Activated T-helper 2 cell treated with anti-CD3 and anti-CD28 coated beads, Interferon-gamma antibody, Interleukin-2, Interleukin-4, amounts not matched to agents 10 μg/mL and 5 μg/mL and 100 μg/mL, durations not matched to agents 14 hours and 24 hours and 36 hours (primary cell): ENCODE measurements at regions not wholly inside any gene's neighbourhood (a gene's known extent, or its start where the extent isn't known, plus 50 kb on each side); places are given as distances from the start of the nearest gene placed in this dataset.
A peak's percentile ranks its signal among the peaks of the same experiment; 100 is the strongest.

Experiments used
- DNase-seq: peaks from one replicate; pipeline ENCODE4 v3.0.0; 2021; ENCODE audit warnings: low spot score
- H3K27ac Mint-ChIP-seq: one replicate; pipeline ENCODE4 v1.8.0; 2021; ENCODE audit warnings: mixed read lengths
- H3K27me3 Mint-ChIP-seq: one replicate; pipeline ENCODE4 v1.8.0; 2021; ENCODE audit warnings: low read depth, mixed read lengths
- H3K36me3 Mint-ChIP-seq: one replicate; pipeline ENCODE4 v1.8.0; 2021; ENCODE audit warnings: low read depth, mixed read lengths
- H3K4me1 Mint-ChIP-seq: one replicate; pipeline ENCODE4 v1.8.0; 2021; ENCODE audit warnings: low read depth, mixed read lengths
- H3K4me3 Mint-ChIP-seq: one replicate; pipeline ENCODE4 v1.8.0; 2021; ENCODE audit warnings: low read depth, mild to moderate bottlenecking, moderate library complexity, mixed read lengths
- H3K9me3 Mint-ChIP-seq: one replicate; pipeline ENCODE4 v1.8.0; 2021; ENCODE audit warnings: mixed read lengths
- intact Hi-C: fragments of 100-400 bp; cut with micrococcal nuclease; formaldehyde crosslinking; loops from one replicate; pipeline ENCODE4 v1.15.1; 2023

GRCh38 chr6:14676977-14677781 lies 559.6 kb downstream of the CD83 start:
- Mint-ChIP-seq H3K4me3 (no peak overlapping the region), H3K27me3 (no peaks in the 10 kb centered on the region), H3K4me1 (peaks cover 32% of the 10 kb centered on the region), H3K36me3 (peaks cover under 1% of the 10 kb centered on the region), H3K9me3 (no peaks in the 10 kb centered on the region), H3K27ac (peak overlapping the region; percentile 16)
- intact Hi-C loops, result no loop called here
- DNase-seq, result no peak

- peaks cover 3% of the 10 kb centered on the region for H3K36me3 Mint-ChIP-seq
- no peaks in the 10 kb centered on the region for H3K9me3 Mint-ChIP-seq
- peaks cover 11% of the 10 kb centered on the region for H3K4me1 Mint-ChIP-seq
- no peaks in the 10 kb centered on the region for H3K27me3 Mint-ChIP-seq
- no peak overlapping the region for H3K27ac Mint-ChIP-seq
- intact Hi-C loops, result no loop called here
- H3K4me3 Mint-ChIP-seq, result no peak overlapping the region
- DNase-seq, result no peak
Measured at GRCh38 chr6:14681699-14682487, 564.0 kb upstream of the JARID2 start.

- H3K9me3 Mint-ChIP-seq, result no peaks in the 10 kb centered on the region
- peaks cover 9% of the 10 kb centered on the region for H3K4me1 Mint-ChIP-seq
- H3K27ac Mint-ChIP-seq, result no peak overlapping the region
- no peak for DNase-seq
- intact Hi-C loops, result no loop called here
- peaks cover 3% of the 10 kb centered on the region for H3K36me3 Mint-ChIP-seq
- no peak overlapping the region for H3K4me3 Mint-ChIP-seq
- no peaks in the 10 kb centered on the region for H3K27me3 Mint-ChIP-seq
Measured at GRCh38 chr6:14682812-14683211, 563.1 kb upstream of the JARID2 start.

- Mint-ChIP-seq H3K4me3 (no peak overlapping the region), H3K27ac (no peak overlapping the region), H3K36me3 (no peaks in the 10 kb centered on the region), H3K27me3 (no peaks in the 10 kb centered on the region), H3K4me1 (no peaks in the 10 kb centered on the region), H3K9me3 (no peaks in the 10 kb centered on the region)
- intact Hi-C loops, result no loop called here
- no peak for DNase-seq
Measured at GRCh38 chr6:14689639-14690038, 556.2 kb upstream of the JARID2 start.

- intact Hi-C loops, result no loop called here
- no peak for DNase-seq
- Mint-ChIP-seq H3K4me1 (no peaks in the 10 kb centered on the region), H3K9me3 (no peaks in the 10 kb centered on the region), H3K4me3 (no peak overlapping the region), H3K27me3 (no peaks in the 10 kb centered on the region), H3K36me3 (no peaks in the 10 kb centered on the region), H3K27ac (no peak overlapping the region)
Measured at GRCh38 chr6:14690120-14691056, 555.5 kb upstream of the JARID2 start.

GRCh38 chr6:14692208-14692607 lies 553.7 kb upstream of the JARID2 start:
- intact Hi-C loops, result no loop called here
- H3K36me3 Mint-ChIP-seq, result no peaks in the 10 kb centered on the region
- H3K9me3 Mint-ChIP-seq, result no peaks in the 10 kb centered on the region
- H3K27me3 Mint-ChIP-seq, result no peaks in the 10 kb centered on the region
- H3K4me3 Mint-ChIP-seq, result no peak overlapping the region
- DNase-seq, result no peak
- H3K4me1 Mint-ChIP-seq, result no peaks in the 10 kb centered on the region
- no peak overlapping the region for H3K27ac Mint-ChIP-seq

GRCh38 chr6:14693301-14694192 lies 552.3 kb upstream of the JARID2 start:
- Mint-ChIP-seq H3K9me3 (no peaks in the 10 kb centered on the region), H3K4me1 (no peaks in the 10 kb centered on the region), H3K36me3 (no peaks in the 10 kb centered on the region), H3K4me3 (no peak overlapping the region), H3K27me3 (no peaks in the 10 kb centered on the region), H3K27ac (no peak overlapping the region)
- DNase-seq, result no peak
- intact Hi-C loops, result no loop called here

GRCh38 chr6:14694308-14694707 lies 551.6 kb upstream of the JARID2 start:
- no peak overlapping the region for H3K4me3 Mint-ChIP-seq
- peaks cover under 1% of the 10 kb centered on the region for H3K9me3 Mint-ChIP-seq
- intact Hi-C loops, result no loop called here
- no peak for DNase-seq
- H3K27ac Mint-ChIP-seq, result no peak overlapping the region
- H3K27me3 Mint-ChIP-seq, result no peaks in the 10 kb centered on the region
- H3K36me3 Mint-ChIP-seq, result no peaks in the 10 kb centered on the region
- no peaks in the 10 kb centered on the region for H3K4me1 Mint-ChIP-seq

GRCh38 chr6:14695579-14695978 lies 550.3 kb upstream of the JARID2 start:
- intact Hi-C loops, result no loop called here
- peaks cover 13% of the 10 kb centered on the region for H3K9me3 Mint-ChIP-seq
- no peak overlapping the region for H3K27ac Mint-ChIP-seq
- no peak for DNase-seq
- peaks cover 10% of the 10 kb centered on the region for H3K36me3 Mint-ChIP-seq
- no peaks in the 10 kb centered on the region for H3K27me3 Mint-ChIP-seq
- no peaks in the 10 kb centered on the region for H3K4me1 Mint-ChIP-seq
- no peak overlapping the region for H3K4me3 Mint-ChIP-seq

- H3K27ac Mint-ChIP-seq, result no peak overlapping the region
- H3K36me3 Mint-ChIP-seq, result peaks cover 13% of the 10 kb centered on the region
- no peak for DNase-seq
- H3K9me3 Mint-ChIP-seq, result peaks cover 18% of the 10 kb centered on the region
- H3K27me3 Mint-ChIP-seq, result no peaks in the 10 kb centered on the region
- no peaks in the 10 kb centered on the region for H3K4me1 Mint-ChIP-seq
- intact Hi-C loops, result no loop called here
- H3K4me3 Mint-ChIP-seq, result no peak overlapping the region
Measured at GRCh38 chr6:14696367-14696766, 549.5 kb upstream of the JARID2 start.

GRCh38 chr6:14697427-14697826 lies 548.4 kb upstream of the JARID2 start:
- peaks cover 18% of the 10 kb centered on the region for H3K9me3 Mint-ChIP-seq
- DNase-seq, result no peak
- no peak overlapping the region for H3K4me3 Mint-ChIP-seq
- no peaks in the 10 kb centered on the region for H3K27me3 Mint-ChIP-seq
- H3K4me1 Mint-ChIP-seq, result no peaks in the 10 kb centered on the region
- intact Hi-C loops, result no loop called here
- H3K27ac Mint-ChIP-seq, result no peak overlapping the region
- H3K36me3 Mint-ChIP-seq, result peaks cover 16% of the 10 kb centered on the region
